KMS-11 (cell line): ENCODE measurements at regions not wholly inside any gene's neighbourhood (a gene's known extent, or its start where the extent isn't known, plus 50 kb on each side); places are given as distances from the start of the nearest gene placed in this dataset.
"Not testable (repeated sequence)": the region's sequence is repeated elsewhere in the genome, so short reads cannot be mapped to it uniquely, and the experiment has no call there.

ENCODE experiments used
- H2AFZ ChIP-seq: fragments of 200-600 bp; sonication (generic); 2 replicates; pipeline ENCODE4 v1.6.1; 2016; ENCODE audit warnings: antibody characterized with exemption, mixed run types, low read depth
- H3K27ac ChIP-seq: fragments of 200-600 bp; sonication (generic); 2 replicates; pipeline ENCODE4 v1.6.1; 2016; ENCODE audit warnings: mild to moderate bottlenecking, mixed run types
- H3K27me3 ChIP-seq: fragments of 200-600 bp; sonication (generic); 2 replicates; pipeline ENCODE4 v1.6.1; 2017; ENCODE audit warnings: mild to moderate bottlenecking, low read depth, mixed run types, moderate library complexity; ENCODE audit not compliant: insufficient read depth
- H3K36me3 ChIP-seq: fragments of 200-600 bp; sonication (generic); 2 replicates; pipeline ENCODE4 v1.6.1; 2017; ENCODE audit warnings: mild to moderate bottlenecking, mixed run types; ENCODE audit not compliant: insufficient read depth
- H3K4me1 ChIP-seq: fragments of 200-600 bp; sonication (generic); 2 replicates; pipeline ENCODE4 v1.6.1; 2016; ENCODE audit warnings: mild to moderate bottlenecking, low read depth, mixed run types; ENCODE audit not compliant: poor library complexity, severe bottlenecking
- H3K4me2 ChIP-seq: fragments of 200-600 bp; sonication (generic); 2 replicates; pipeline ENCODE4 v1.7.0; 2016; ENCODE audit warnings: mild to moderate bottlenecking, mixed run types
- H3K4me3 ChIP-seq: fragments of 200-600 bp; sonication (generic); IDR thresholded peaks from 2 replicates; pipeline ENCODE4 v1.6.1; 2017; ENCODE audit warnings: low read depth, low read length, mixed read lengths; ENCODE audit not compliant: insufficient read depth
- H3K79me2 ChIP-seq: fragments of 200-600 bp; sonication (generic); 2 replicates; pipeline ENCODE4 v1.6.1; 2016; ENCODE audit warnings: low read depth, mixed run types; ENCODE audit not compliant: insufficient read depth
- H3K9ac ChIP-seq: fragments of 200-600 bp; sonication (generic); 2 replicates; pipeline ENCODE4 v1.6.1; 2016; ENCODE audit warnings: mild to moderate bottlenecking, mixed run types
- H4K20me1 ChIP-seq: fragments of 200-600 bp; sonication (generic); 2 replicates; pipeline ENCODE4 v1.6.1; 2016; ENCODE audit warnings: mild to moderate bottlenecking, mixed run types; ENCODE audit not compliant: insufficient read depth
- CTCF ChIP-seq: fragments of 200-600 bp; sonication (generic); conservative IDR thresholded peaks from 2 replicates; pipeline ENCODE4 v1.6.1; 2017; ENCODE audit warnings: low read depth, mild to moderate bottlenecking, antibody characterized with exemption, low read length, moderate library complexity, mixed read lengths

DNA sequence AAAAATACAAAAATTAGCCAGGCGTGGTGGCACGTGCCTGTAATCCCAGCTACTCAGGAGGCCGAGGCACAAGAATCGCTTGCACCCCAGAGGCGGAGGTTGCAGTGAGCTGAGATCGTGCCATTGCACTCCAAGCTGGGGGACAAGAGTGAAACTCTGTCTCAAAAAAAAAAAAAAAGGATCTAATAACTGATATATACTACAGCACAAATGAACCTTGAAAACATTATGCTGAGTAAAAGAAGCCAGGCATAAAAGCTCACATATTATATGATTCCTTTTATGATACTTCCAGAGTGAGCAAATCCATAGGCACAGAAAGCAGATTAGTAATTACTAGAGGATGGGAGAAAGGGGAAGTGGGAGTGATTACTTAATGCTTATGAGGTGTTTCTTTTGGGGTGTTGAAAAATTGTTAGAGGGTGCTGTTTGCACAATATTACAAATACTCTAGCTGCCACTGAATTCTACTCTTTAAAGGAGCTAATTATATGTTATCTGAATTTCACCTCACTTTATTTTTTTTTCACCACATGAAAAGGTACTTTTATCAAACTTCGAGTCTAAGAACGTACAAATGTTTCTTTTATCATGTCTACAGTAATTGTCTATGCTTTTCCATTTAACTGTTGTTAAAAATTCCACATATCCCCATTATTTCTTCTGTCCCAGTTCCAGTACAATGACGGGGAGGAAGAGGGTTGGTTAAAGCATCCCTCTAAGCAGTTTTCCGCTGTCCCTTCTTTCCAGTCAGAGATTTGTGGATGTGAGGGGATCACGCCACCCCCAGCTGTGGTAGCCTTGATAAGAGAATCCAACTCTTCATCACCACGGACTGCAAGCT lies 77.7 kb upstream of the FAM174B start:
- Histone ChIP-seq H3K27ac (no peak overlapping the region), H3K4me1 (no peaks in the 10 kb centered on the region), H4K20me1 (no peaks in the 10 kb centered on the region), H3K4me3 (no peak overlapping the region), H3K36me3 (no peaks in the 10 kb centered on the region), H3K9ac (no peak overlapping the region), H3K79me2 (no peaks in the 10 kb centered on the region), H3K27me3 (no peaks in the 10 kb centered on the region), H3K4me2 (no peak overlapping the region), H2AFZ (no peak overlapping the region)
- no peak for TF ChIP-seq CTCF

GRCh38 chr15:92733934-92734521 lies 78.5 kb upstream of the FAM174B start:
- H3K4me3 ChIP-seq: no peak overlapping the region
- no peak overlapping the region for H3K4me2 ChIP-seq
- no peak overlapping the region for H3K27ac ChIP-seq
- no peaks in the 10 kb centered on the region for H3K4me1 ChIP-seq
- TF ChIP-seq CTCF: no peak
- no peaks in the 10 kb centered on the region for H3K36me3 ChIP-seq
- no peaks in the 10 kb centered on the region for H3K27me3 ChIP-seq
- no peak overlapping the region for H3K9ac ChIP-seq
- H2AFZ ChIP-seq: no peak overlapping the region
- no peaks in the 10 kb centered on the region for H4K20me1 ChIP-seq
- no peaks in the 10 kb centered on the region for H3K79me2 ChIP-seq

- H3K27ac ChIP-seq, H3K9ac ChIP-seq, H2AFZ ChIP-seq, H3K4me2 ChIP-seq, H3K36me3 ChIP-seq, H3K79me2 ChIP-seq, H4K20me1 ChIP-seq, H3K27me3 ChIP-seq, H3K4me3 ChIP-seq, H3K4me1 ChIP-seq: not testable (repeated sequence)
Observed at GRCh38 chr15:92739246-92739645, 83.7 kb upstream of the FAM174B start.

GRCh38 chr15:92745845-92746271 lies 90.3 kb upstream of the FAM174B start:
- Histone ChIP-seq H4K20me1 (no peaks in the 10 kb centered on the region), H3K9ac (no peak overlapping the region), H2AFZ (no peak overlapping the region), H3K27me3 (no peaks in the 10 kb centered on the region), H3K79me2 (no peaks in the 10 kb centered on the region), H3K4me3 (no peak overlapping the region), H3K4me1 (no peaks in the 10 kb centered on the region), H3K27ac (no peak overlapping the region), H3K4me2 (no peak overlapping the region), H3K36me3 (no peaks in the 10 kb centered on the region)
- no peak for TF ChIP-seq CTCF

DNA sequence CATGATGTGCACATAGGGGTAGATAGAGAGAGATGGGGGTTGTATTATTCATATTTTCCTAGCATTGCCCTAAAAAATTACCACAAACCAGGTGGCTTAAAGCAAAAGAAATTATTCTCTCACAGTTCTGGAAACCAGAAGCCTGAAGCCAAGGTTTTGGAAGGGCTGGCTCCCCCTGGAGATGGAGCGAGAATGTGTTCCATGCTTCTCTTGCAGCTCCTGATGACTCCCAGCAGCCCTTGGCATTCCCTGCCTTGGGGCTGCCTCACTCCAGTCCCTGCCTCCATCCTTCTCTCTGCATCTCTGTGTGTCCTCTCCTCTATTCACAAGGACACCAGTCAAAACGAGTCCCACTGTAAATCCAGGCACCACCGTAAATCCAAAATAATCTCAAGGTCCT lies 91.5 kb upstream of the FAM174B start:
- no peak overlapping the region for H2AFZ ChIP-seq
- TF ChIP-seq CTCF: no peak

More for the DNA sequence above, 91.5 kb upstream of the FAM174B start:
- no peak overlapping the region for H3K9ac ChIP-seq
- H3K36me3 ChIP-seq: no peaks in the 10 kb centered on the region
- no peak overlapping the region for H3K4me2 ChIP-seq
- no peak overlapping the region for H3K4me3 ChIP-seq
- no peaks in the 10 kb centered on the region for H3K27me3 ChIP-seq
- no peak overlapping the region for H3K27ac ChIP-seq
- H4K20me1 ChIP-seq: no peaks in the 10 kb centered on the region
- H3K79me2 ChIP-seq: no peaks in the 10 kb centered on the region
- H3K4me1 ChIP-seq: no peaks in the 10 kb centered on the region
